ENCODE measurements at regions not wholly inside any gene's neighbourhood (a gene's known extent, or its start where the extent isn't known, plus 50 kb on each side); places are given as distances from the start of the nearest gene placed in this dataset.
A peak's percentile ranks its signal among the peaks of the same experiment; 100 is the strongest.
"Not testable (repeated sequence)": the region's sequence is repeated elsewhere in the genome, so short reads cannot be mapped to it uniquely, and the experiment has no call there.

DNA sequence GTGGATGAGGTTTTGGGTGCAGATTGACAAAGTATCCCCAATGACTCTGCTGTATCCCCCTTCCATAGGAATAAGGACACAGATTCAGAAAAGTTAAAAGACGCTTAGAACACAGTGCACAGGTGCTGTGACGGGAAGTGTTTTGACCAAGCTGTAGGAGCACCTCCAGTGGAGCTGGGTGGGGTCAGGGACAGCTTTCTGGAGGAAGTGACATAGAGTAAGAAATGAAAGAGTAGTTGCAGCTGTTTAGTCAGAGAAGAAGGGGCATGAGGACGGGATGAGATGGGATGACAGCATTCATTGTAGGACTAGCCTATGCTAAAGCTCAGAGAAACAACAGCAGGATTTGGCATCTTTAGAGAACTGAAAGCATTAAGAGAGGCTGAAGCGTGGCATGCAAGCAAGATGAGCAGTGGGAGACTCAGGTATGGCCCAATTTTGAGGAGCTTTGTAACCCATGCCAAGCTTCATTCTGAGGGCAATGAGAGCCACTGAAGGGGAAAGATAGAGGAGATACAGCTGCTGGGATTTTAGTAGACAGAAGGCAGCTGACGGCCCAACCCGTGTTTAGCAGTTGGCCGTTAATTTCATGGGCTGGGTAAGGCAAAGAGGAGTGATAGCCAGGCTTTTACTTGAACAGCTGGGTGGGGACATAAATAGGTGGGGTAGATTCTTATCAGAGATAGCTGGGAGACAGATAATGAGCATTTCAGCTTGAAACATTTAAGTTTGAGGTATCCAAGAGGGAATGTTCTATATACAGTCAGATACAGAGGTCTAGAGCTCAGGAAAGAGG is 131.8 kb upstream of the KRAS start:
- no peak for DNase-seq

DNA sequence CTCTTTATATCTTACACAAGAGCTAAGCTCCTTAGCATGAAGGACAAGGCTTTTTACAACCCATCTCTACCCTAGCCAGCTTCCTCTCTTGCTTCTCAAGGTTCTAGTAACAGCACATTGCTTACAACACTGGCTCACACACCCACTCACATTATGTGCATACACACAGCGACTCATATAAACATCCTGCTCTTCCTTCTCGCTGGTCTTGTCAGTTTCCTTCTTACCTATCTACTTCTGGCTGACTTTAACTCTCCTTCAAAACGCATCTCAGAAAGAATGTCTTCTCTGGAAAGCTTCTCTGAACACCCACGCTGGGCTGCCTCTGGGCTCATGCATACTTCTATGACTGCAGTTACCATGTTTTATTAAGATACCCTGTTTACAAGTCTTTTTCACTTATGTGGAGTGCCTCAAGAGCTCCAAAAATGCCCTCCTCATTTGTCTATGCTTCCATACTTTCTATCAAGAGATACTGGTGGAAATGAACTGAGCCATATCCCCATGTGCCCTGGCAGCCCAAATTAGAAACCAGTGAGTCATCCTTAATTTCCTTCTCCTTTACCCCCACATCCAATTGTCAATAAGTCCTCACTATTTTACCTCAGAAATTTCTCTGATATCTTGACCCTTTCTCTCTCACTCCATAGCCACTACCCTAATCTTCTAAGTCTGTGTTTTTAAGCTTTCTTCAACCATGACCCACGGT is 126.9 kb upstream of the KRAS start:
- peak; percentile 21 for DNase-seq

DNA sequence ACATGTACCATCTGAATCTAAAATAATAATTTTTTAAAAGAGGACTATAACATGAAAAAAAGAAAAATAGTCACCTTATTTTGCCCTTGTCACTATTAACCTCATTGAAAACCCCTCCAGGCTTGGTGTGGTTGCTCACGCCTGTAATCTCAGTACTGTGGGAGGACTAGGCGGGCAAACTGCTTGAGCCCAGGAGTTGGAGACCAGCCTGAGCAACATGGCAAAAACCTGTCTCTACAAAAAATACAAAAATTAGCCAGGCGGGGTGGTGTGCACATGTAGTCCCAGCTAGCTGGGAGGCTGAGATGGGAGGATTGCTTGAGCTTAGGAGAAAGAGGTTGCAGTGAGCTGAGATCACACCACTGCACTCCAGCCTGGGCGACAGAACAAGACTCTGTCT is 126.3 kb upstream of the KRAS start:
- DNase-seq, result no peak

DNA sequence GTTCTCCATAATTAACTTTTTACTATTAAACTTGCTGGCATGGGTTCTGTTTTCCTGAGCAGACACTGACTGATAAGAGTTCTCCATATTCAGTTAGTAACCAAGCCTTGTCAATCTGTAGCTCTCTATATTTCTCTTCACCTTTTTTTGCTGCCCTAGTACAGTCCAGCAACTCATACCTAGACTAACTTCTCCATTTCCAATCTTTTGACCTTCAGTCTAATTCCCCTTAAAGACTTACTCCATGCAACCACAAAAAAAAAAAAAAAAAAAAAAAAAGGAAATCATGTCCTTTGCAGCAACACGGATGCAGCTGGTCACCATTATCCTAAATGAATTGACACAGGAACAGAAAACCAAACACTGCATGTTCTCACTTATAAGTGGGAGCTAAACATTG is 125.7 kb upstream of the KRAS start:
- DNase-seq, result no peak

DNA sequence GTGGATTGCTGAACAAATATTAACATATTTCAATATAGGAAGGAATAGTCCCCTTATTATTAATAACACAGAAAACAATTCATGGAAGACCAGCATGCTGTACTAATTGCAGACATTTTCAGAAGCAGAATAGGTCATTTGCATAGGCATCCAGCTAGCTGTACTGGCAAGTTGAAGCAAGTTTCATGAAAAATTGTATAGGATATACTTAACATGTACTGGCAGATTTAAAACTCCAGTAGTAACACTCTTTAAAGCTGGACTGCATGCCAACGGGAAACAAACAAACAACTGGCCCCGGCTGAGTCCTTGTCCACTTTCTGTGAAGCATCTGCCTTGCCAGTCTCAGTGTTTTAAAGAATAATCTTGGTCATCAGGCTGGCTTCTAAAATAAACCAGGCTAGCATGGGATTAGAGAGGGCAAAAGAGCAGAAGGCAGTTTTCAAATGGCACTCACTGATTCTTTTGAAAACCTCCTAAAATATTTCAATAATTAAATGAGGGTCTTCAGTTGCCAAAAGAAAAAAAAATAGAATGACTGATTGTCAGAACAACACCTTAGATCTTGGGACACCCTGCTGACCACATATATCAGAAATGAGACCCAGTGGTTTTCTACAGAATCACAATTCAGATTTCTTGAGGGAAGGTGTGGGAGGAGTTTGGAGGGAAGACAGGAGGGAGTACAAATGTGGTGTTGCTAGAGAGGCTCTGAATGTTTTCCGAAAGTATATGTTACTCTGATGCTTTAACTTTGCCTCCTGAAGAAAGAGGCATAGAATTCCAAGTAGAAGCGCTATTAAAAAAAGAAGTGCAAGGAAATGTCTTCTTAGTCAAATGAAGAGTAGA is 122.5 kb upstream of the KRAS start:
- DNase-seq, result no peak

DNA sequence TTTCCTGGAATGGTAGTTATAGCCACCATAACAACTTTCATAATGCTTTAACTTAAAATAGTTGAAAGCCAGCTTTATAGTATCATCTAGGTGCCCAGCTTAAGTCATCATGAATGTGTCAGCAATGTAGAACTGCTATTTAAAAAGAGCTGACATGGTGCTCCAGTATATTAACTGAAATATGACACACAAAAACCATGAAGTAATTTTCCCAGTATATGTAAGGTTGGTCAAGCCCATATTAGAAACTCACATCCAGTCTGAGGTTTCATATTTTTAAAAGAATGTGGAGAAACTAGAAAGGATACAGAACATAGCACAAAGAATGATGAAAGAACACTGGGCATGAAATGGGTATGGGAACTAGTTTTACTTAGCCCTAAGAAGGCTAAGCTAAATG is 121.3 kb upstream of the KRAS start:
- DNase-seq, result no peak

- DNase-seq, result no peak
Observed at GRCh38 chr12:25368557-25368956, 117.8 kb upstream of the KRAS start.

- no peak for DNase-seq
Observed at GRCh38 chr12:25366122-25366521, 115.4 kb upstream of the KRAS start.

GRCh38 chr12:25365340-25365730 is 114.6 kb upstream of the KRAS start:
- no peak for DNase-seq

DNA sequence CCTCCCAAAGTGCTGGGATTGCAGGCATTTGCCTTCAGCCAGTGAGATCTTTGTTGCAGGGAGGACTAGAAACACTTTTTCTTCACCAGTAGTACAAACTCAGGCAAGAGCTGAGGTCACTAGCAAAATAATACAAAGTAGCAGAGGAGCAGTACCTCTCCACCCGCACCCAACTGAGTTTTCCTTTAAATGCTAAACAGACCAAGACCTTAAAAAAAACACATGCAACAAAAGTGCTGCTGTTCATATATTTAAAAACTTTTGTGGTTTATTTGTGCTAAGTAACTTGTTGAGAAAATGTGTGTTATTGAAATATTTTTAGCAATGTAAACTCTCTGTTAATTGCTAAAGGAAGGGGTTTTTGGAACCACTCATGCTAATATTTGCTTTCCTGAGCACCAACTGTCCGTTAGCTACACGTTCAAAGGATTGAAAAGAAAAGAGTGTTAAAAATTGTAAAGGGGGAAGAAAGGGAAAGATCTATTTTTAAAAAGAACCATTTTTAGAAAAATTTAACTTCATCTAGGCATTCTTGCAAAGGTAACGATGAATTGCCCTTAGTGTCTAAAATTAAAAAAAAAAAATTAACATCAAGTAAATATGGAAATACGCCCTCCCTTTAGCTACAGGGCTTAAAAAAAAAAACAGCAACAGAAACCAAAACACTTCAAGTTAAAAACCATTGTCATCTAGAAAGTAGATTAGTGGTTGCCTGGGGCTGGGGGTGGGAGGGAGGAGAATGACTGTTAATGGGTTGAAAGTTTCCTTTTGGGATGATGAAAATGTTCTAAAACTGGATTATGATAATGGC is 114.0 kb upstream of the KRAS start:
- DNase-seq, result peak; percentile 49

DNA sequence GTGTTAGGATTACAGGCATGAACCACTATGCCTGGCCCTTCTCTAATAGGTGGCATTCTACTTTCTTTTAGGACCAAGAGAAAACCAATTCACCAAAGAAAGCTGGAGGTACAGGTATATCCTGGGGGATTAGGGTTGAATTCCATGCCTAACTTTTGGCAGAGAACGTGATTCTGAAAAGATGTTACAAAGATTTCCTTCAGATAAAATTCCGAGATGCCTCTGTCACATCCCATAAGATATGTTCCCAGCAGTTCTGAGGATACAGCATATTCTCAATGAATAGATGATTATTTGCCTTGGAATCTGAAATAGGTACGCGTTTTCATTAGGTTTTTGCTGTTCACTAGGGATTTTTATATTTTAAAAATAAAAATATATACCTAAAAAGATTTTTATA is 111.9 kb upstream of the KRAS start:
- DNase-seq, result no peak

DNA sequence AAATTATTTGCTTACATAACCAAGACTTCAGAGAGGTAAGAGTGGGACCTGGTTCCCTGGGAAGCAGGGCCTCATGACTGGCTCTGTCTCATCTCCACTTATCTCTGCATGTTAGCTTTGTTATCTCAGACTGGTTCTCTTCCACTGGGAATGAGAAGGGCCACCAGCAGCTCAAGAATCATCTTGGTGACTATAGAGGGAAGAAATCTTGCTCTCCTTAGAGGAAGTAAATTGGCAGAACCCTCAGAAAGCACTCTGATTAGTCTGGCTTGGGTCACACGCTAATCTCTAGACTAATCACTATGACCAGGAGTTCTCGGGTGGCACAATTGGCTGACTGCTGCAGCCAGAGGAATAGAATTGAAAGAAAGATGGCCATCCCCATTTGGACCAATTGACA is 110.8 kb upstream of the KRAS start:
- no peak for DNase-seq

GRCh38 chr12:25357595-25357994 is 106.9 kb upstream of the KRAS start:
- DNase-seq, result no peak

DNA sequence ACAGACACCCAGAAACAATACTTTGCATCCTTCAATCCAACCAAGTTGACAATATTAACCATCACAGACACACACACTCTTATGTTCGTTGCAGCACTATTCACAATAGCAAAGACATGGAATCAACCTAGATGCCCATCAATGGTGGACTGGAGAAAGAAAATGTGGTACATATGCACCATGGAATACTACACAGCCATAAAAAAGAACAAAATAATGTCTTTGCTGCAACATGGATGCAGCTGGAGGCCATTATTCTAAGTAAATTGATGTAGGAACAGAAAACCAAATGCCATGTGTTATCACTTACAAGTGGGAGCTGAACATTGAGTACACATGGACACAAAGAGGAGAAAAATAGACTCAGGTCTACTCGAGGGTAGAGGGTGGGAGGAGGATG is 102.2 kb upstream of the KRAS start:
- DNase-seq, result not testable (repeated sequence)

DNA sequence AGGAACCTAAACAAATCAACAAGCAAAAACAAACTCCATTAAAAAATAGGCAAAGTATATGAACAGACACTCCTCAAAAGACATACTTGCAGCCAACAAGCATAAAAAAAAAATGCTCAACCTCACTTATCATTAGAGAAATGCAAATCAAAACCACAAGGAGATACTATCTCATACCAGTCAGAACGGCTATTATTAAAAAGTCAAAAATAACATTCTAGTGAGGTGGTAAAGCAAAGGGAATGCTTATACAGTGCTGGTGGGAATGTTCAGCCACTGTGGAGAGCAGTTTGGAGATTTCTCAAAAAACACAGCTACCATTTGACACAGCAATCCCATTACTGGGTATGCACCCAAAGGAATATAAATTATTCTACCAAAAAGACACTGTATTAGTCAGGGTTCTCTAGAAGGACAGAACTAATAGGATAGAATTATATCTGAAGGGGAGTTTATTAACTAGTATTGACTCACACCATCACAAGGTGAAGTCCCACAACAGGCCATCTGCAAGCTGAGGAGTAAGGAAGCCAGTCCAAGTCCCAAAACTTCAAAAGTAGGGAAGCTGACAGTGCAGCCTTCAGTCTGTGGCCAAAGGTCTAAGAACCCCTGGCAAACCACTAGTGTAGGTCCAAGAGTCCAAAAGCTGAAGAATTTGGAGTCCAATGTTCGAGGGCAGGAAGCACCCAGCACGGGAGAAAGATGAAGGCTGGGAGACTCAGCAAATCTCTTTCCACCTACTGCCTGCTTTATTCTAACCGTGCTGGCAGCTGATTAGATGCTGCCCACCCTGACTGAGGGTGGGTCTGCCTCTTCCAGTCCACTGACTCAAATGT is 101.6 kb upstream of the KRAS start:
- DNase-seq, result no peak

DNA sequence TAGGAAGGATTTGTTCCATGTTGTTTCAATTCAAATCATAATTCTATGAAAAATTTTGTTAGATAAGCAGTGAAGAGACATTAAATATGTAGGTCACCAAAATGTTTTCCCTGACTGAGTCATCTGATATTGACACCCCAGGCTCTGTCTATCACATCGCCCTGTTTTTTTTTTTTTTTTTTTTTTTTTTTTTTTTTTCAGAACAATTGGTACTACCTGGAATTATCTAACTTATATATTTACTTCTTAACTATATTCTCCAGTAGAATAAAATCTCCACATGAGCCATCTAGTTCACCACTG is 97.8 kb upstream of the KRAS start:
- DNase-seq, result no peak

- no peak for DNase-seq
Observed at GRCh38 chr12:25347716-25348592, 97.2 kb upstream of the KRAS start.

- not testable (repeated sequence) for DNase-seq
Observed at GRCh38 chr12:25341877-25342276, 91.1 kb upstream of the KRAS start.

DNA sequence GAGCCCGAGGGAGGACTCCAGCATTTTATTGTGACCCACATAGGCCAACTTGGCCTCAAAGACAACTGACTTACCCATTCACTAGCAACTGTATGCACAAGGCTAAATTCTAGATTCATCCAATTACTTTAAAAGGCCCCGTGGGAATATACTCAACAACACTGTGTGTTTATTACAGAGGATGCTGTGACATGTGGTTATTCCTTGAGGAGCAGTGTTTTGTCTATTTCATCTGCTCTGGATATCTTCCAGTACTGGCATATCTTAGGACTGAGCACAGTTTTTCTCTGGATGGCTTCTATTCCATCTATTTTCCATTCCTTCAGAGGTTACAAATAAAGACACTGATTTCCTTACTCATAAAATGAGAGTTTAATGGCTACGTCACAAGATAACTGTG is 87.2 kb upstream of the KRAS start:
- no peak for DNase-seq

GRCh38 chr12:25332143-25332542 is 81.4 kb upstream of the KRAS start:
- no peak for DNase-seq
